ENCODE measurements at regions not wholly inside any gene's neighbourhood (a gene's known extent, or its start where the extent isn't known, plus 50 kb on each side); places are given as distances from the start of the nearest gene placed in this dataset.

GRCh38 chr16:79369796-79370195 lies 230.7 kb downstream of the MAF start:
- TF ChIP-seq EP300 (IDR thresholded peaks at IDR 0.05; ENCODE audit: low read length) (no peak), NUFIP1 (IDR thresholded peaks at IDR 0.05; ENCODE audit: partially characterized antibody) (no peak), STAT5B (CRISPR knock-in tag; IDR thresholded peaks at IDR 0.05) (no peak), POLR2AphosphoS5 (IDR thresholded peaks at IDR 0.05; ENCODE audit: control insufficient read depth, insufficient read depth, low read depth, low read length) (no peak), ZBTB8A (IDR thresholded peaks at IDR 0.05; ENCODE audit: partially characterized antibody) (no peak)
